H1 (cell line): ENCODE measurements at regions not wholly inside any gene's neighbourhood (a gene's known extent, or its start where the extent isn't known, plus 50 kb on each side); places are given as distances from the start of the nearest gene placed in this dataset.

Source experiments
- EZH2 ChIP-seq: fragments of 200-600 bp; sonication (generic); IDR thresholded peaks from 2 replicates; pipeline ENCODE4 v1.7.1; 2012; ENCODE audit warnings: low read depth, mild to moderate bottlenecking, moderate library complexity, low read length, inconsistent platforms; ENCODE audit not compliant: severe bottlenecking
- POLR2A ChIP-seq, 2 experiments: IDR thresholded peaks; 1 replicate in 1 of 2; 2 replicates in 1 of 2; pipeline ENCODE4 v1.6.1; 2011; ENCODE audit warnings: low read depth in 2 of 2, low read length in 2 of 2, mild to moderate bottlenecking in 2 of 2; ENCODE audit errors: control extremely low read depth in 1 of 2
- SP1 ChIP-seq: IDR thresholded peaks from 2 replicates; pipeline ENCODE4 v1.6.1; 2011; ENCODE audit warnings: low read depth, low read length
- YY1 ChIP-seq: IDR thresholded peaks from 2 replicates; pipeline ENCODE4 v1.6.1; 2011; ENCODE audit warnings: low read depth, mild to moderate bottlenecking, low read length
- TF ChIP-seq, protein P1 (sequence below), 3 experiments: IDR thresholded peaks; 1 replicate in 2 of 3; 2 replicates in 1 of 3; pipeline versions ENCODE4 v1.5.1 to v1.6.1; 2011; ENCODE audit warnings: low read length in 3 of 3, mild to moderate bottlenecking in 3 of 3, inconsistent platforms in 2 of 3, low read depth in 1 of 3, moderate library complexity in 1 of 3; ENCODE audit not compliant: insufficient read depth in 1 of 3; ENCODE audit errors: control extremely low read depth in 1 of 3

DNA sequence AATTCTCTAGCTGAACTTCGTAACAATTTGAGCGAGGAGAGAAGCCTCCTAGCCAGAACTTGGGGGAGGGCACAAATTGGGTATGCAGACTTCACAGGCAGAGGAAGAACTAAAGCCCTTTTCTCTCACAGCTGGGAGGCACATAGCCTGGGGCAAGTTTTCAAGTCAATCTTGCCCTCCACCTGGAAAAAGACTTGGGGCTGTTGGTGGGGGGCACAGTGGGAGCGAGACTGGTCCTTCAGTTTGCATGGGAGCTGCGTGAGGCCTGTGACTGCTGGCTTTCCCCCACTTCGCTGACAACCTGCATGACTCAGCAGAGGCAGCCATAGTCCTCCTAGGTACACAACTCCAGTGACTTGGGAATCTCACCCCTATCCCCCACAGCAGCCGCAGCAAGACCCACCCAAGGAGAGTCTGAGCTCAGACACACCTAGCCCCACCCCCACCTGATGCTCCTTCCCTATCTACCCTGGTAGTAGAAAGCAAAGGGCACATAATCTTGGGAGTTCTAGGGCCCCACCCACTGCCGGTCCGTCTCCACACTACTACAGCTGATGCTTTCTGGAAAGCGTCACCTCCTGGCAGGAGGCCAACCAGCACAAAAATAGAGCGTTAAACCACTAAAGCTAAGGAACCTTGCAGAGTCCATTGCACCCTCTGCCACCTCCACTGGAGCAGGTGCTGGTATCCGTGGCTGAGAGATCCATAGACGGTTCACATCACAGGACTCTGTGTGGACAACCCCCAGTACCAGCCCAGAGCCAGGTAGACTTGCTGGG is 160.8 kb downstream of the CBLL2 start:
- TF ChIP-seq, protein P1, sequence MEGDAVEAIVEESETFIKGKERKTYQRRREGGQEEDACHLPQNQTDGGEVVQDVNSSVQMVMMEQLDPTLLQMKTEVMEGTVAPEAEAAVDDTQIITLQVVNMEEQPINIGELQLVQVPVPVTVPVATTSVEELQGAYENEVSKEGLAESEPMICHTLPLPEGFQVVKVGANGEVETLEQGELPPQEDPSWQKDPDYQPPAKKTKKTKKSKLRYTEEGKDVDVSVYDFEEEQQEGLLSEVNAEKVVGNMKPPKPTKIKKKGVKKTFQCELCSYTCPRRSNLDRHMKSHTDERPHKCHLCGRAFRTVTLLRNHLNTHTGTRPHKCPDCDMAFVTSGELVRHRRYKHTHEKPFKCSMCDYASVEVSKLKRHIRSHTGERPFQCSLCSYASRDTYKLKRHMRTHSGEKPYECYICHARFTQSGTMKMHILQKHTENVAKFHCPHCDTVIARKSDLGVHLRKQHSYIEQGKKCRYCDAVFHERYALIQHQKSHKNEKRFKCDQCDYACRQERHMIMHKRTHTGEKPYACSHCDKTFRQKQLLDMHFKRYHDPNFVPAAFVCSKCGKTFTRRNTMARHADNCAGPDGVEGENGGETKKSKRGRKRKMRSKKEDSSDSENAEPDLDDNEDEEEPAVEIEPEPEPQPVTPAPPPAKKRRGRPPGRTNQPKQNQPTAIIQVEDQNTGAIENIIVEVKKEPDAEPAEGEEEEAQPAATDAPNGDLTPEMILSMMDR (IDR thresholded peaks at IDR 0.05; ENCODE audit: control extremely low read depth in 1 of 3, insufficient read depth in 1 of 3, low read depth in 1 of 3, low read length in 3 of 3): no peak
- TF ChIP-seq YY1 (no peak), POLR2A (IDR thresholded peaks at IDR 0.05; ENCODE audit: control extremely low read depth in 1 of 2, low read depth in 2 of 2, low read length in 2 of 2) (no peak), SP1 (no peak), EZH2 (no peak)
